NOMO-1 (cell line): ENCODE measurements at regions not wholly inside any gene's neighbourhood (a gene's known extent, or its start where the extent isn't known, plus 50 kb on each side); places are given as distances from the start of the nearest gene placed in this dataset.

Experiments used
- DNase-seq, 2 experiments: peaks; one replicate each; lab custom pipeline; 2025; ENCODE audit not compliant: unreplicated experiment in 2 of 2; lab: John Stamatoyannopoulos, UW

DNA sequence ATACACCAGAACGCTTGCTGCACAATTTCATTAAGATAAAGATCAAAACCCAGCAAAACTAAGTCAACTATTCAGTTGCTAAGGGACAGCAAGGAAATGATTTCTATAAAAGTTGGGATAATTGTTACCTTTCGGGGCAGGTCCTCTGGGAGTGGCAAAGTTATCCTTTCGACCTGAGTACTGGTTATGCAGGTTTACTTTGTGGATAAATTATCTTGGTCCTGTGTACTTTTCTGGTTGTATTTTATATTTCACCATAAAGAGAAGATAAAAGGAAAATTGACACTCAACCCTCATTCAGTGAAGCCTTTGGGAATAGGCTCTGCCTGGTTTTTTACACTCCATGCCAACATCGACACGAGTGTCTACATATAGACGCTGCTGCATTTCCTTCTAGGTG lies 146.5 kb downstream of the SYK start:
- DNase-seq: no peak

GRCh38 chr9:90950600-90950999 lies 149.0 kb downstream of the SYK start:
- DNase-seq: no peak

DNA sequence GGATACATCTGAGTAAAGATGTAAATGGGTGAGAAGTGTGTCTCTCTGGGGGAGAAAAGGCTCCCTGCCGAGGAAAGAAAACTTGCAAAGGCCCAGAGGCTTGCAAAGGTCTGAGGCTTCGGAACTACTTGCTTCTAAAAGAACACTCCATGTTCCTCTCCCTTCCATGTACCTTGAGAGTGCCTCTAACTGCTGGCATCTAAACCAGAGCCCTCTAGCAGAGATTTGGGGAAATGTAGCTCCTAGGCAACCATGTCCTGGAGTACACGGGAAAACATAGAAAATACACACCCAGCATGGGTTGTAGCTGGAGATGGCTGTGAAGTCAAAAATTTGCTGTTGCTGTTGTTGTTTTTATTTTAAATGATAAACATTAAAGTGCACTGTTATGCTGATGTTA lies 151.6 kb downstream of the SYK start:
- no peak for DNase-seq

- DNase-seq: no peak
Observed at GRCh38 chr9:90953805-90954204, 152.2 kb downstream of the SYK start.

- DNase-seq: peak in 1 of 2 experiments; percentile 16
Observed at GRCh38 chr9:90956026-90956810, 154.6 kb downstream of the SYK start.

DNA sequence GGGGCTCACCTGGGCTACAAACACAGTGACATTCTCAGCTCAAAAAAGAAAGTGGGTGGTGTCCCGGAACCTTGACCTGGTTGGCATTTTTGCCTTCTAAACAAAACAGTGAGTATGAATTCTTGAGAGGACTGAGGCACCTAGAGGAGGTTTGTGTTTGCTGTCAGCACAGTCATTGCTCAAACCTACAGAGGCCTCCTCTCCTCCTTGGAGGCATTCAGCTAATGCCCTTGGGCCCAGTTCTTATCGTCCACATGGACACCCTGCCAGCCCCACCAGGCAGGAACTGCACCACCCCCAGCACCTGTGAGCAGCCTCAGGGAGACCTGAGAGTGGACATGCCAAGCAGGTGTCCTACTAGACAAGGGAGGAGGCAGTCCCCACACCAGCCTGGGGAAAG lies 156.7 kb downstream of the SYK start:
- DNase-seq: no peak

DNA sequence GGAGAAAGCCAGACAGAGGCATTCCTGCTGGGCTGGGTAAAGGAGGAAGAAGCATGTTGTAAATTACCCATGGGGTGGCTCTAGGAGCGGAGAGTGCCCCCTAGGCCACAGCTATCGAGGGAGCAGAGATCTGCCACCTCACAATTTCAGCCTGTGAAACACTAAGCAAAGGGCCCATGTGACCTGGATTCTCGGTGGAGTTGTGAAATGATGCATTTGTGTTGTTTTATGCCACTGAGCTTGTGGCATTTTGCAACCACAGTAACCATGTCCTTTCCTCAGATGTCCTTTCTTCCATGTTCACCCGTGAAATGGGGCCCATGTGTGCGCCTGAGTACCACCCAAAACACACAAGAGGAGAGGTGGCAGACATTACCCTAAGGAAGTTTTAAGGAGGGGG lies 159.3 kb downstream of the SYK start:
- no peak for DNase-seq

GRCh38 chr9:90961375-90961774 lies 159.8 kb downstream of the SYK start:
- no peak for DNase-seq

DNA sequence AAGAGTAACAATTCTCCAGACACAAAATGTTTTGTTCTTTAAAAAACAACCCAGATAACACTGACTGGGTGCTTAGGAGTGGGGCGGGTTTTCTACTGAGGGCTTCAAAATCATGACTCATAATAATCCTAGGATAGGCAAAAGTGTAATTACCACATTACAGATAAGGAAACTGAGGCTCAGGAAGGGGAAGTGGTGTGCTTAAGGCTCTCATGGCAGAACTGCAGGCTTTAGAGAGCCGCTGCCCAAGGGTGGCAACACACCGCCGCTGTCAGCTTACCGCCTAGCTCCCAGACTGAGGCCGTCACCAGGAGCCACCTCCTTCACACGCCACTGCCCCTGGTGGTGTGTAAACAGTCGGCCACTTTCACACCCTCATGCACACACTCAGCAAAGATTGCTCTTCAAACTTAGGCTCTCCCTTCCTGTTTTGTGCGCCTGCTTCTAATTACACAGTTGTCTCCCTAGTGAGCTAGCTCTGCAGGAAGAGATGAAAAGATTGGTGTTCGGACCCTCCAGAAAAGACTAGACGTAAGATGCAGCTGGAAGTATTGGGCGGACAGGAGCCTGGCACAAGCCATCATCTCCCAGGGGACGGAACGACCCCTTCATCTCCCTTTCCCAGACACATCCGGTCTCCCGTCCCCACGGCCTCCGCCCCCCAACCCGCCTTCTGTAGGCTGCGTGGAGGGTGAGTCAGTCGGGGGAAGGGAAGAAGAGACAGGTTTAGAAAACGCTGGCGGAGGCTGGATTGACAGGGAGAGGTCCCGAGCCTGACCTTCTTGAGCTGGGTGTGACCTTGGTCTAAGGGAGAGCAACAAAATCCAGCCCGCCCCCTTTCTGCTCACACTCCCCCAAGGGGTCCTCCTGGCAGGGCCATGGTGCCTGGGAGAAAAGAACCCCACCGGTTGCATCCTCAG lies 162.7 kb downstream of the SYK start:
- no peak for DNase-seq

- no peak for DNase-seq
Observed at GRCh38 chr9:90965226-90966030, 163.8 kb downstream of the SYK start.

GRCh38 chr9:90966031-90966290 lies 164.3 kb downstream of the SYK start:
- no peak for DNase-seq

GRCh38 chr9:90966480-90967144 lies 165.0 kb downstream of the SYK start:
- no peak for DNase-seq

DNA sequence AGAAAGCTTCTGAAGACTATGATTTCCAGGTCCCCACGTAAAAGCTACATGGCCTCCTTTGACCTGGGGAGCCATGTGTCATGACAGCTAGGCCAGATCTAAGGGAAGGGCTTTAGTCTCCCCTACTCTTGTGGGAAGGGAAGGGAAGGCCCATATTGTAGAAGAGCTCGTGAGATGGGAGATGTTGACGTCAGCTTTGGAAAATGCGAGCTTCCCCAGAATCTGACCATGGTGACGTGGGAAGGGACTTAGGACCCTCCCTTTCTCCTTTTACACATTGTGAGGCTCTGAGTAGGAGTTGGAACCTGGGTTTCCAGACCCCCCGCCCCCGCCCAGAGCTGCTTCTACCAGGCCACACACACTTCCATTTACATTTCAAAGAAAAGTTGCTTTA lies 165.5 kb downstream of the SYK start:
- DNase-seq: no peak

DNA sequence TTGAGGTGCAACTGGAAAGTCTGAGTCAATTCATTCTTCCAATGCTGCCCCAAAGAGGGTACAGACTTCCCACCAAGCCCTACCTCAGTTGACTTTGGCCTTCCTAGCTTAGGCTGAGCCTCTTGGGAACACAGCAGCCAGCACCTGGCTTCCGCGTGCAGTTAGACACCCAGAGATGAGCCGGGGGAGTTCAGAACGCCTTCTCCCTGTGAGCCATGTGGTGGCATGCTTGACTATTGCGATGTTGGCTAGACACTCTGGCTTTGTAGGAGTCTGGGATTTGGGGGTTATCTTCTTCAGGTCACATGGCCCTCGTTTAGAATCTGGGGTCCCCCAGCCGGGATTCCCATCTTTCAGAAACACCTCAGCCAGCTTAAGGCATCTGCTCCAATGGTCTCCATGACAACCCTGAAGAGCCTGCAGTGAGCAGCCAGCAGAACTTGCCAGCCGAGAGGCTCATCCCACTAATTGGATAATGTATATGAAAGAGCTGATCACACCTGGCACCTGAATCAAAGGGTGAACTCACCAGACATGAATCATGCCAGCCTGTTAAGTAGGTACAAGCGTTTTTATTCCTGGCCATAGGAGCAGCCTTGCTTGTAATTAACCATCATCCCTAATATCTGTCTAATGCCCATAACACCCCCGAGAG lies 167.5 kb downstream of the SYK start:
- no peak for DNase-seq

DNA sequence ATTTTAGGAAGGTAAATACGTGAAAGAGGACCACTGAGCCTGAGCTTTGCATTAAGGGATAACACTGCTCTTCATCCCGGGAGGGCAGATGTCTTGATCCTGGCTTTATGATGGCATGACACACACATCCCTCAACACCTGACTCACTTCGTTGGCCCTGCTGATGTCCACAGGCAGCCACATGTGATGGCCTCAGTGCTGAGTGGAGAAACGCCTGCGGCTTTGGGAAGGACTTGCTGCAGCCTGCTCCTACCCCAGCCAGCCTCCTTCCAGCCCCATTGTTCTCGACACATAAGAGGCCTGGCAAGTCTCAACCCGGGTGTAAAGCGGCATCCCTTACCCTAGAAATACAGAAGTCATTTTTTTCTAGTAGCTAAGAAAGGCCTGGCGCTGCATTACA lies 169.0 kb downstream of the SYK start:
- DNase-seq: no peak

DNA sequence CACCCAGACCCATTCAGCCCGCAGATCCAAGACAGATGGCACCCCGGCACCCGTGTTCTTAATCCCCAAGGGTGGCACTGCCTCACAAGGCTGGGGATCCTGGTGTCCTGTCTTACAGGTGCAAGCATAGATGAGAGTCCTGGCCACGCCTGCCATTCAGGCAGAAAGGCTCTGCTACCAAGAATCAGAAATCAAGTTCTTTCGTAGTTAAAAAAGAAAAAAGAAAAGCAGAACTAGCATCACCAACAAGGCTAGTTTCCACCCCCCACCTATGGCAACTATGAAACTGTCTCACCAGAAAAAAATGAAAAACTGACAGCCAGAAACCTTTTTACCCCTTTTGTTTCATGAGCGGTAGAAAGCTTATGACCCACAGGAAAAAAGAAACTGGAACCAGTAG lies 170.4 kb downstream of the SYK start:
- no peak for DNase-seq

DNA sequence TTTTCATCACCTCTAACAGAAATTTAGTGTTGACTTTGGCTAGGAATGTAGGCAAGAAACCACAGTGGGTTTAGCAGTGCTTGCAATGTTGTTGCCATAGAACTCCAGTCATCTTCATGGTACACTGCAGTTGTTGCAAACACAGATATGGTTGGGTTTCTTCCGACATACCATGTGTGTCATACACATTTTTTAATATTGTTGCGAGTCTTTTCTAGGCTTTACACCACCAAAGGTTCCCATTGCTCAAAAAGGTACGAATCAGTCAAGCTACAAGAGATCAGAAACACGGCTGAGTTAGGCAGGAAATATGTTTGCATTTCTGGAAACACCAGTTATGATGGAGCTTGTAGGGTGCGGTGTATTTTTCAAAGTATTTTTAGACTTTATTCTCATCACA lies 172.4 kb downstream of the SYK start:
- DNase-seq: no peak

- no peak for DNase-seq
Observed at GRCh38 chr9:90974643-90975245, 173.1 kb downstream of the SYK start.

GRCh38 chr9:90975781-90976538 lies 174.3 kb downstream of the SYK start:
- DNase-seq: no peak
